GM21786 (cell line): ENCODE measurements at regions not wholly inside any gene's neighbourhood (a gene's known extent, or its start where the extent isn't known, plus 50 kb on each side); places are given as distances from the start of the nearest gene placed in this dataset.

Source experiments
- ATAC-seq: cut with Tn5 transposase; IDR thresholded peaks from one replicate; pipeline ENCODE4 v1.9.1; 2021; ENCODE audit not compliant: unreplicated experiment

- ATAC-seq, result no peak
Observed at GRCh38 chr12:90172524-90172923, 463.9 kb upstream of the ATP2B1 start.

GRCh38 chr12:90170740-90171139 lies 462.1 kb upstream of the ATP2B1 start:
- no peak for ATAC-seq

DNA sequence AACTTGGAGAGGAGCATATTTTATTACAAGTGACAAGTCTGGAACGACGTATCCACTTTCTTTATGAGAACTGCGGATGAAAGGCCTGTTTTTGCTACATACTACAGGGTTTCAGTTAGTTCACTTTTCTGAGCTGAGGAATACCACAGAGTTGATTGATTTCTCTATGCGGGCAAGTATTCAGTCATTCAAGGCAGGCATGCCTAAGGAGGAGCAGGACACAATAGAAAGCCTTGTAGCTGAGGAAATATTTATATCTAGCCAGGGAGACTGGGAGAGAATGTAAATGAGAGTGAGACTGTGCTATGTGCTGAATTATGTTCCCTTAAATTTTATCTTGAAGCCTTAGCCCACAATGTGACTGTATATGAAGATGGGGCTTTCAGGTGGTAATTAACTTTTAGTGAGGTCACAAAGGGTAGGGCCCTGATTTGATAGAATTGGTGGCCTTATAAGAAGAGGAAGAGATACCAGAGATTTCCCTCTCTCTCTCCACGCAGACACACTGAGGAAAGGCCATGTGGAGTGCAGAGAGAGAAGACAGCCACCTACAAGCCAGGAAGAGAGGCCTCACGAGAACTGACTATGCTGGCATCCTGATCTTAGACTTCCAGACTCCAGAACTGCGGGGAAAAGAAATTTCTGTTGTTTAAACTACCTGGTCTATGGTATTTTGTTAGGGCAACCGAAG lies 459.0 kb upstream of the ATP2B1 start:
- ATAC-seq, result no peak

DNA sequence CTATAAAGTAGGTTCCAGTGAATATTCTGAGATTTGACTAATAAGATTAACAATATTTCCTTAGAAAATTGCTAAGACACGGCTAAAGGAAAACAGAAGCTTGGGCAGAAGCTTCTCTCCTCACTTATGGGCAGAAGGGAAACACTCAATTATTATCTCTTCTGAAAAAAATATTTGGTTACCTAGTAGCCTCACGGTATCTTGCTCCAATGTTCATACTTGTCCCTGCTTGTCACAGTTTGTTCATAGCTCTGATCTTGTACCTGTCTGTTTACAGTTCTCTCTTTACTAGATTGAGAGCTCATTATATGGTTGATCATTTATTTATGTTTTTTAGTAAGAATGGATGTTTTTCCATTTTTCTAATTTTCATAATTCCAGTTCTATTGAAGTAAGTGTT lies 458.0 kb upstream of the ATP2B1 start:
- ATAC-seq, result no peak

- ATAC-seq, result no peak
Observed at GRCh38 chr12:90166012-90166411, 457.4 kb upstream of the ATP2B1 start.

DNA sequence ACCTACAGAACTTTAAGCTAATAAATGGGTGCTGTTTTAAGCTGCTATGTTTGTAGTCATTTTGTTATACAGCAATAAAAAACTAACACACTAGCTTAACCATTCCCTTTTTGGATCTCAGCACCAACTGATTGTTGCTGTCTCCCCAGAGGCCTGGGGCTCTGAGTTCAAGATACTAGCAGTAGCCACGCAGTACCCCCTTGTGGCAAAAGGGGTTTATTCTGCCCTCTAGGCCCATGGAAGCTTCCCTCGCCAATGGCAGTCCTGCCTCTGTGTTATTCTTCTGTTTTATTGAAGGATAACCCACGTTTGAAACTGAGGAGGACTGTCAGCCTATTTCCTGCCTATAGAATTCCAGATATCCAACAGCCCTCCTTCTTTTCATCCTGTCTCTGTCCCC lies 455.3 kb upstream of the ATP2B1 start:
- no peak for ATAC-seq

DNA sequence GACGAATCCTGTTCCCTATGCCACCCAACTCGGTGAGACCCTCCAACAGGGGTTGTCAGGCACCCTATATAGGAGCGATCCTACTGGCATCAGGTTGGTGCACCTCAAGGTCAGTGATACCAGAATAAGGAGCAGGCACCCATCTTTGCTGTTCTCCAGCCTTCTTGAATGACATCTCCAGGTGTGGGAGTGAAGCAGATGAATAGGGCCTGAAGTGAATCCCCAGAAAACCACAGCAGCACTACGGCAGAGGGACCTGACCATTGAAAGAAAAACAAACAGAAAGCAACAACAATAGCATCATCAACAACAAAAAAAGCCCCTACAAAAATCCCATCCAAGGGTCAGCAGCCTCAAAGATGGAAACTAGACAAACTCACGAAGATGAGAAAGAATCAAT lies 445.2 kb upstream of the ATP2B1 start:
- no peak for ATAC-seq

GRCh38 chr12:90152897-90153624 lies 444.4 kb upstream of the ATP2B1 start:
- no peak for ATAC-seq

- no peak for ATAC-seq
Observed at GRCh38 chr12:90151491-90152015, 442.9 kb upstream of the ATP2B1 start.

- ATAC-seq, result no peak
Observed at GRCh38 chr12:90149453-90149852, 440.8 kb upstream of the ATP2B1 start.

- no peak for ATAC-seq
Observed at GRCh38 chr12:90129366-90130030, 420.9 kb upstream of the ATP2B1 start.

GRCh38 chr12:90128526-90128925 lies 419.9 kb upstream of the ATP2B1 start:
- ATAC-seq, result no peak

DNA sequence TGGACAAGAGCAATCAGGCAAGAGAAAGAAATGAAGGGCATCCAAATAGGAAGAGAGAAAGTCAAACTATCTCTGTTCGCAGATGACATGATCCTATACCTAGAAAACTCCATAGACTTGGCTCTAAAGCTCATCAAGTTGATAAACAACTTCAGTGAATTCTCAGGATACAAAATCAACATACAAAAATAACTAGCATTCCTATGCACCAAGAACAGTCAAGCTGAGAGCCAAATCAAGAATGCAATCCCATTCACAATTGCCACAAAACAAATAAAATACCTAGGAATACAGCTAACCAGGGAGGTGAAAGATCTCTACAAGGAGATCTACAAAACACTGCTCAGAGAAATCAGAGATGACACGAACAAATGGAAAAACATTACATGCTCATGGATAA lies 417.5 kb upstream of the ATP2B1 start:
- no peak for ATAC-seq

DNA sequence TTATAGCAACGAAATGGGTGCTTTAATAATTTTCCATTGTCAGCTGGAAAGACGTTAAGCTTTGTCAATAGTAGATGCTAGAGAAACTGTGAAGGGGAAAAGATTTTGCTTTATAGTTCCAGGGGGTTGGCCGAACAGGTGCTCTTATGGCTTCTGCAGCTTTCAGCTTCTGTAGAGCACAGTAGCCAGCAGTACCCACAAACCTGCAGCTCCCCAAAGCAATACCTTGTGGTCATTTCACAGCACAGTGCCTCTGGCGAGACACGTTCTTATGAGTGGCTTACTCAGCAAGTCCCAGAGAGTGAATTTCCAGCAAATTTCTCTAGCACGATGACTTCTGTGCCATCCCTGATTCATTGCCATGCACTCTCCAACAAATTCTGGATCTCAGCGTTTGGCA lies 416.3 kb upstream of the ATP2B1 start:
- no peak for ATAC-seq

GRCh38 chr12:90124289-90124688 lies 415.7 kb upstream of the ATP2B1 start:
- ATAC-seq, result no peak

DNA sequence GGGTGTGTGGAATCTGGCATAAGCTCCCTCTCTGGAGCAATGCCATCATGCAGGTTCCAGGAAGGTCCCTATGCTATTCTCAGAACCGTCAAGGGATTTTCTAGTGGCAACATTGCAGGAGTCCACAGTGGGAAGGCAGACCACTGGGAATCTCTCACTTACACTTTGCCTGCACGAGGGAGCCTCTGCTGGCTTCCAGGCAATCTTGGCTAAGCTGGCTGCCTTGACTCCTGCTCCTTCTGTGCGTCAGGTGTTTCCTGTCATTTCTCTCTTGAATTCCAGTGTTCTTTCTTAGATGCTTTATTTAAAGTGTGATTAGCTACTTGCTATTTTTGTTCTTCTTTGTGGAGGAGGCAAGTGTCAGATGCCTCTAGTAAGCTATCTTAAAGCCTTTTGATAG lies 414.0 kb upstream of the ATP2B1 start:
- no peak for ATAC-seq

- ATAC-seq, result no peak
Observed at GRCh38 chr12:90120627-90121026, 412.0 kb upstream of the ATP2B1 start.

DNA sequence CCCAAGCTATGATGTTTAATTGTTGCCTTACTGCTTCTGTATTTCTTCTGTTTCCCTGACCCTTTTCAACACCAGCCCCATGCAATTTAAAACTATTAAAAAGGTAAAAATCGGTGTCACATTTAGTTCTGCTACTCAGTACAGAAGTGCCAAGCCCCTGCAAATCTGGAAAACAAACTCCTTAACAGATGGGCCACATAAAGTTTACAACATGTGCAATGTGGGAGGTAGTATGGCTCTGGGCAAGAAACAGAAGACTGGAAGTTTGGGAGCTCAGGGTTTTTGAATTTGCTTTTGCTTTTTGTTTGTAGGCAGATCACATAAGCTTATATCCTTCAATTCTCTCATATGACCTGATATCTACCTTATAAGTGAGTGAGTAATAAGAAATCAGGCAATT lies 404.0 kb upstream of the ATP2B1 start:
- no peak for ATAC-seq

GRCh38 chr12:90111791-90112580 lies 403.3 kb upstream of the ATP2B1 start:
- ATAC-seq, result no peak

DNA sequence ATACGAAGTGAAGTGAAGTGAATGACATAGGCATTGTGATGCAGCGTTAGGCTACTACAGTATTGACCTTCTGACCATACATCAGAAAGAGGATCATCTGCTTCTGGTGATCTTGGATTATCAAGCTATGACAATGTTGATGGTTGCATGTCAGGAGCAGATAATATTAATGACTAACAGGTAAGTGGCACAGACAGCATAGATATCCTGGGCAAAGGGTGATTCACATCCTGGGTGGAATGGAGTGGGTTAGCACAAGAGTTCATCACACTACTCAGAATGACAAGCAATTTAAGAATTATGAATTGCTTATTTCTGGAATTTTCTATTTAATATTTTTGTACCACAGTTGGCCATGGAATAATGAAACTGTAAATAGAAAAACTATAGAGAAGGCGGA lies 397.9 kb upstream of the ATP2B1 start:
- no peak for ATAC-seq

DNA sequence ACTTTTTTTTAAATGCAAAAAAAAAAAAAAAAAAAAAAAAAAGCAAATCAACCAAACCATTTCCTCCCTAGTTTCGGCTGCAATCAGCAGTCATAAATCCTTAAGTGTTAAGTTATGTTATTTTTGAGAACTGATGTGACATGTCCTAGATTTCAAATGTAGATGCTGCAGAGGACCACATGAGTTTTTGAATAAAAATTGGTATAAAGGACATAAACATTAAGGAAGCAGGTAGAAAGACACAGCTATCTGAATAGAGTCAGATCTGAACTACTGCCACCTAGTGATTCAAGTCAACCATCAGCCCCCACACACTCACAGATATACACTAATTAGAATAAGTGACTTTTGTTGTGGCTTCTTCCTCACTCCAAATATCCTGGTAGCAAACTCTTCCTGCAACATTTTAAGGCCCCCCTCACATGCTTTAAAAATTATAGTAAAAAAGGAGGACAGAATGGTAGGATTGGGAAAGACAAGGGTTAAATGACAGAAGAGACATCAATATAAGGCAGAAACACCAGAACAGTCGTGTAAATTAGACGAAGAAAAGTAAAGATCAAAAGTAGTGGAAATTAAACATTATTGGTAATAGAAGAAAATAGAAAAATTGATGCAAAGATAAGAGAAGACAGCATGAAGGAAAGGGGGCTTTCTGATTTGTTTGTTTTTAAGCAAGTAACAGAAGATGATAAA lies 394.5 kb upstream of the ATP2B1 start:
- ATAC-seq, result peak; percentile 76
